Endodermal cell (in vitro differentiated cells): ENCODE measurements at regions not wholly inside any gene's neighbourhood (a gene's known extent, or its start where the extent isn't known, plus 50 kb on each side); places are given as distances from the start of the nearest gene placed in this dataset.

Source experiments
- DNase-seq: peaks from one replicate; pipeline ENCODE4 v3.0.0-alpha.2; 2017
- H3K27ac ChIP-seq: 2 replicates; pipeline ENCODE4 v1.5.1; 2013; ENCODE audit warnings: mild to moderate bottlenecking, low read depth, low read length, moderate library complexity
- H3K27me3 ChIP-seq: 2 replicates; pipeline ENCODE4 v1.6.1; 2013; ENCODE audit warnings: mild to moderate bottlenecking, low read length, moderate library complexity; ENCODE audit not compliant: insufficient read depth, control insufficient read depth, poor library complexity, severe bottlenecking
- H3K36me3 ChIP-seq: 2 replicates; pipeline ENCODE4 v1.7.0; 2013; ENCODE audit warnings: mild to moderate bottlenecking, low read length, moderate library complexity; ENCODE audit not compliant: control insufficient read depth, insufficient read depth
- H3K4me1 ChIP-seq: one replicate; pipeline ENCODE4 v1.7.0; 2013; ENCODE audit warnings: low read length; ENCODE audit not compliant: control insufficient read depth, insufficient read depth
- H3K4me3 ChIP-seq: 2 replicates; pipeline ENCODE4 v1.5.1; 2013; ENCODE audit warnings: mild to moderate bottlenecking, low read length, moderate library complexity
- H3K9ac ChIP-seq: 2 replicates; pipeline ENCODE4 v1.6.1; 2013; ENCODE audit warnings: mild to moderate bottlenecking, low read length, moderate library complexity; ENCODE audit not compliant: poor library complexity, severe bottlenecking; ENCODE audit errors: extremely low read depth
- H3K9me3 ChIP-seq: 2 replicates; pipeline ENCODE4 v1.6.1; 2013; ENCODE audit warnings: mild to moderate bottlenecking, low read length, moderate library complexity; ENCODE audit not compliant: control insufficient read depth
- H3K27ac Mint-ChIP-seq: 2 replicates; pipeline ENCODE4 v1.8.0; 2020; ENCODE audit warnings: mixed read lengths
- H3K27me3 Mint-ChIP-seq: 2 replicates; pipeline ENCODE4 v1.8.0; 2021; ENCODE audit warnings: mild to moderate bottlenecking, mixed read lengths; ENCODE audit not compliant: insufficient read depth
- H3K36me3 Mint-ChIP-seq: 2 replicates; pipeline ENCODE4 v1.8.0; 2020; ENCODE audit warnings: low read depth, mixed read lengths
- H3K4me1 Mint-ChIP-seq: 2 replicates; pipeline ENCODE4 v1.8.0; 2020; ENCODE audit warnings: mixed read lengths
- H3K4me3 Mint-ChIP-seq: 2 replicates; pipeline ENCODE4 v1.8.0; 2020; ENCODE audit warnings: mild to moderate bottlenecking, moderate library complexity, mixed read lengths
- H3K9me3 Mint-ChIP-seq: 2 replicates; pipeline ENCODE4 v1.8.0; 2020; ENCODE audit warnings: mild to moderate bottlenecking, mixed read lengths
- WGBS, 2 experiments: methylation state at CpG; one replicate each; pipeline versions ENCODE4 v1.1.5 to v1.1.7; 2013; ENCODE audit warnings: missing lambda C conversion rate in 2 of 2, mixed read lengths in 1 of 2; ENCODE audit not compliant: insufficient coverage in 1 of 2, insufficient read length in 1 of 2; 5-methylcytosine and 5-hydroxymethylcytosine counted together
- TF ChIP-seq, protein P1 (sequence below): fragments of 200-600 bp; sonication (generic); conservative IDR thresholded peaks from 2 replicates; pipeline ENCODE4 v1.5.0; 2021; ENCODE audit warnings: antibody characterized with exemption, mild to moderate bottlenecking

DNA sequence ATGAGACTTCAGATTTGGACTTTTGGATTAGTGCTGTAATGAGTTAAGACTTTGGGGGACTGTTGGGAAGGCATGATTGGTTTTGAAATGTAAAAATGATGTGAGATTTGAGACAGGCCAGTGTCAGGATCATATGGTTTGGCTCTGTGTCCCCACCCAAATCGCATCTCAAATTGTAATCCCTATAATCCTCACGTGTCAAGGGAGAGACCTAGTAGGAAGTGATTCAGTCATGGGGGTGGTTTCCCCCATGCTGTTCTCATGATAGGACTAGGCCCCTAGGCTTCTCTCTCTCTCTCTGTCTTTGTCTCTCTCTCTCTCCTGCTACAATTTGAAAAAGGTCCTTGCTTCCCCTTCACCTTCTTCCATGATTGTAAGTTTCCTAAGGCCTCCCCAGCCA, 473.3 kb upstream of the CD180 start:
- H3K4me3 ChIP-seq = no peak overlapping the region
- Mint-ChIP-seq H3K27ac (no peak overlapping the region), H3K4me1 (no peaks in the 10 kb centered on the region), H3K36me3 (peaks cover 7% of the 10 kb centered on the region), H3K9me3 (peaks cover 36% of the 10 kb centered on the region), H3K27me3 (no peaks in the 10 kb centered on the region), H3K4me3 (no peak overlapping the region)
- no peak overlapping the region for H3K9ac ChIP-seq
- H3K27me3 ChIP-seq = no peaks in the 10 kb centered on the region
- no peaks in the 10 kb centered on the region for H3K4me1 ChIP-seq
- H3K36me3 ChIP-seq = no peaks in the 10 kb centered on the region
- no peak for DNase-seq
- TF ChIP-seq, protein P1, sequence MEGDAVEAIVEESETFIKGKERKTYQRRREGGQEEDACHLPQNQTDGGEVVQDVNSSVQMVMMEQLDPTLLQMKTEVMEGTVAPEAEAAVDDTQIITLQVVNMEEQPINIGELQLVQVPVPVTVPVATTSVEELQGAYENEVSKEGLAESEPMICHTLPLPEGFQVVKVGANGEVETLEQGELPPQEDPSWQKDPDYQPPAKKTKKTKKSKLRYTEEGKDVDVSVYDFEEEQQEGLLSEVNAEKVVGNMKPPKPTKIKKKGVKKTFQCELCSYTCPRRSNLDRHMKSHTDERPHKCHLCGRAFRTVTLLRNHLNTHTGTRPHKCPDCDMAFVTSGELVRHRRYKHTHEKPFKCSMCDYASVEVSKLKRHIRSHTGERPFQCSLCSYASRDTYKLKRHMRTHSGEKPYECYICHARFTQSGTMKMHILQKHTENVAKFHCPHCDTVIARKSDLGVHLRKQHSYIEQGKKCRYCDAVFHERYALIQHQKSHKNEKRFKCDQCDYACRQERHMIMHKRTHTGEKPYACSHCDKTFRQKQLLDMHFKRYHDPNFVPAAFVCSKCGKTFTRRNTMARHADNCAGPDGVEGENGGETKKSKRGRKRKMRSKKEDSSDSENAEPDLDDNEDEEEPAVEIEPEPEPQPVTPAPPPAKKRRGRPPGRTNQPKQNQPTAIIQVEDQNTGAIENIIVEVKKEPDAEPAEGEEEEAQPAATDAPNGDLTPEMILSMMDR = no peak
- no peak overlapping the region for H3K27ac ChIP-seq
- 100% methylated on average over 2 of the region's 2 CpGs; no CpG with 5 or more reads in 1 of the 2 experiments for WGBS, 2 experiments
- peaks cover 16% of the 10 kb centered on the region for H3K9me3 ChIP-seq

DNA sequence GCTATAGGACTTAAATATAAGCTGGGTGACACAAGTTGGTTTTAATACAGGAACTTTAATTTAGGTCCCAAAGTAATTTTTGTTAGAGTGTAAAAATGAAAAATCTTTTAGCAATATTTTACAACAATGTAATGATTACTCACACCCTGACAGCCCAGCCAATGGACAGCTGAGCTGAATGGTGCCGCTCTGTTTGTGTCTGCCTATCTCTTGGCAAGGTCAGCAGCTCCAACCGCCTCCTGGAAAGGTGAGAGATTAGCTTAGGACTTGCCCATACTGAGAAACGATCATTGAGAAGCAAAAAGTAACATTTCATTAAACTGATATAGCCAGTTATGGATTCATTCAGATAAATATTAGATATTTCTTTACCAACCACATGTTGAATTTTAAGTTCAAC, 463.6 kb upstream of the CD180 start:
- Histone ChIP-seq H3K4me3 (no peak overlapping the region), H3K36me3 (no peaks in the 10 kb centered on the region), H3K27ac (no peak overlapping the region), H3K9me3 (no peaks in the 10 kb centered on the region), H3K27me3 (no peaks in the 10 kb centered on the region), H3K4me1 (no peaks in the 10 kb centered on the region), H3K9ac (no peak overlapping the region)
- no peak overlapping the region for H3K4me3 Mint-ChIP-seq
- TF ChIP-seq, protein P1 = no peak
- H3K9me3 Mint-ChIP-seq = peaks cover 31% of the 10 kb centered on the region
- no peaks in the 10 kb centered on the region for H3K36me3 Mint-ChIP-seq
- no peak overlapping the region for H3K27ac Mint-ChIP-seq
- DNase-seq = no peak
- H3K4me1 Mint-ChIP-seq = no peaks in the 10 kb centered on the region
- 92% methylated on average over 3 of the region's 3 CpGs; no CpG with 5 or more reads in 1 of the 2 experiments for WGBS, 2 experiments
- H3K27me3 Mint-ChIP-seq = no peaks in the 10 kb centered on the region

DNA sequence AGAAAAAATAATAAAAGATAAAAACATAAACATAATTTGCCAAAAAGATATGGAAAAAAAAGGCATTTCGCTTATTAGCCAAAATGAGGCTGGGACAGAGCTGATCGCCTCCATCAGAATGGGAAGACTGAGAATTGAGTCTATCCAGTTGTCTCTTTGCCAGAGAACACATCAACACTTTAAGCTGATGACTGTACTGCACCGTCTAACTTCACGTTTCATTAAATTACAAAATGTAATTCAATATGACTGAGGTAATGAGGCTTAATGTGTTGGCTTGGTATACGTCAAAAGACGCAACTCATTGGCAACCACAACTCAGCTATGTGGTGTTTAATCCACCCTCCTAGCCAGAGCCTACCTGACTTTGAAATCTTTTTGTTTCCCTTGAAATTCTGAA, 462.7 kb upstream of the CD180 start:
- no peaks in the 10 kb centered on the region for H3K27me3 ChIP-seq

More for the DNA sequence above, 462.7 kb upstream of the CD180 start:
- no peak overlapping the region for H3K9ac ChIP-seq
- no peak for DNase-seq
- no peak overlapping the region for H3K4me3 ChIP-seq
- no peaks in the 10 kb centered on the region for H3K36me3 Mint-ChIP-seq
- no peaks in the 10 kb centered on the region for H3K36me3 ChIP-seq
- H3K27ac ChIP-seq = no peak overlapping the region
- no peaks in the 10 kb centered on the region for H3K9me3 ChIP-seq
- peaks cover 26% of the 10 kb centered on the region for H3K9me3 Mint-ChIP-seq
- no peaks in the 10 kb centered on the region for H3K4me1 Mint-ChIP-seq
- H3K4me1 ChIP-seq = no peaks in the 10 kb centered on the region
- no peaks in the 10 kb centered on the region for H3K27me3 Mint-ChIP-seq
- H3K4me3 Mint-ChIP-seq = no peak overlapping the region
- no peak overlapping the region for H3K27ac Mint-ChIP-seq
- TF ChIP-seq, protein P1 = no peak
- WGBS, 2 experiments = 97 to 100% methylated on average over 2 to 6 of the region's 6 CpGs
